ENCODE measurements at regions not wholly inside any gene's neighbourhood (a gene's known extent, or its start where the extent isn't known, plus 50 kb on each side); places are given as distances from the start of the nearest gene placed in this dataset.

- Mint-ChIP-seq H3K4me1 (no peaks in the 10 kb centered on the region), H3K27me3 (ENCODE audit: low read depth in 3 of 3) (peaks cover 0 to 6% (median 3%) of the 10 kb centered on the region in 3 donors), H3K27ac (no peak overlapping the region), H3K36me3 (no peaks in the 10 kb centered on the region), H3K9me3 (no peaks in the 10 kb centered on the region), H3K4me3 (no peak overlapping the region)
- no peak for DNase-seq
Observed at GRCh38 chr5:56313004-56313531, 79.9 kb upstream of the ANKRD55 start.

DNA sequence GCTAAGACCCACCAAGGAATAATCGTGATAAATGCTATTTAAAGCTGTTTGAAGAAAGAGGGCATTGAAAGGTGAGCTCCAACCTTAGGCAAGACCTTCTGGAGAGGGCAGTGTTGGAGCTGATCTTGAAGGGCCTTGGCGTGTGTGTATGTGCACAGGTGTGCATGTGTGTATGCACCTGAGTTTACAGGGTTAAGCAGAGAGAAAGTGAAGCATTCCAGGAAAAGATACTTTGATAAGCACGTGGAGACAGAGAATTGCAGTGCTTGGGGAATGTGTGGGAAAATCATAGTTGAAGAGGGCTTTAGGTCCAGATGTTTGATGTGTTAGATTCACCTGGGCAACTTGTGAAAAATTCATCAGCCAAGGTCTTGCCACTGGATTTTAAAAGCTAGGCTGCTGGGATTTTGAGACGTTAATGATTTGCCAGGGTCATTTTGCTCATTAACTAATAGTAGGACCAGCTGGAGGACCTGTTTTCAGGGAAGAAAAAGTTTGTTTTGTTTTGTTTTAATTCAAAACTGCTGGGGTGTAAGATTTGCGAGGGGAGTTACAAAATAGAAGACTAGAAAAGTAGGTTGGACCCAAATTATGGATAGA, 78.3 kb upstream of the ANKRD55 start:
- H3K4me1 Mint-ChIP-seq, result no peaks in the 10 kb centered on the region
- H3K4me3 Mint-ChIP-seq, result no peak overlapping the region
- H3K9me3 Mint-ChIP-seq, result no peaks in the 10 kb centered on the region
- no peaks in the 10 kb centered on the region for H3K36me3 Mint-ChIP-seq
- H3K27me3 Mint-ChIP-seq (ENCODE audit: low read depth in 3 of 3), result peaks cover 0 to 4% (median 3%) of the 10 kb centered on the region in 3 donors
- H3K27ac Mint-ChIP-seq, result no peak overlapping the region
- no peak for DNase-seq

DNA sequence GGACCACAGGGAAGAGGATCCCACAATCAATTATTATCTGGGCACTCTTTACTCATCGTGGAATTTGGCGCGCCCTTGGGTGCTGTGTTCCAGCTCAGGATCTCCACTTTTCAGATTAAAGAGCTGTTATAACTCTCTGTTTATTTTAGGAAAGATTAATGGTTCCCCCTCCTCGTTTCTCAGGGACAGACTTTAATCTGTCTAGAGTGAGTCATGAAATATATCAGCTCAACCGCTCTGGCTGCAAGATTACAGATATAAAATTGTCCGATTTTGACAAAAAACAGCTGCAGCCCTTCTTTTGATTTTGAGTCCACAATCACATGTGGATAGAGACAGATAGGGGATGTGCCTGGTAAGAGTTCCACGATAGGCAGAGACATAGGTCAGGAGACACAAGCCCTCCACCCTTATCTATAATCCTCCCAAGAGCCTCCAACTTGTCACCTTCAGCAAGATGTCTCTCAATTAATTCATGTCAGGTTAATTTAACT, 77.6 kb upstream of the ANKRD55 start:
- no peak overlapping the region for H3K27ac Mint-ChIP-seq

GRCh38 chr5:56309262-56309826, 76.2 kb upstream of the ANKRD55 start:
- Mint-ChIP-seq H3K27me3 (ENCODE audit: low read depth in 3 of 3) (peaks cover 2 to 4% (median 3%) of the 10 kb centered on the region in 3 donors), H3K9me3 (no peaks in the 10 kb centered on the region), H3K27ac (no peak overlapping the region), H3K4me3 (no peak overlapping the region), H3K4me1 (no peaks in the 10 kb centered on the region), H3K36me3 (no peaks in the 10 kb centered on the region)
- no peak for DNase-seq

More for the DNA sequence above, 77.6 kb upstream of the ANKRD55 start:
- Mint-ChIP-seq H3K36me3 (no peaks in the 10 kb centered on the region), H3K27me3 (ENCODE audit: low read depth in 3 of 3) (peaks cover 2 to 4% (median 3%) of the 10 kb centered on the region in 3 donors), H3K4me3 (no peak overlapping the region), H3K9me3 (no peaks in the 10 kb centered on the region), H3K4me1 (no peaks in the 10 kb centered on the region)
- no peak for DNase-seq

DNA sequence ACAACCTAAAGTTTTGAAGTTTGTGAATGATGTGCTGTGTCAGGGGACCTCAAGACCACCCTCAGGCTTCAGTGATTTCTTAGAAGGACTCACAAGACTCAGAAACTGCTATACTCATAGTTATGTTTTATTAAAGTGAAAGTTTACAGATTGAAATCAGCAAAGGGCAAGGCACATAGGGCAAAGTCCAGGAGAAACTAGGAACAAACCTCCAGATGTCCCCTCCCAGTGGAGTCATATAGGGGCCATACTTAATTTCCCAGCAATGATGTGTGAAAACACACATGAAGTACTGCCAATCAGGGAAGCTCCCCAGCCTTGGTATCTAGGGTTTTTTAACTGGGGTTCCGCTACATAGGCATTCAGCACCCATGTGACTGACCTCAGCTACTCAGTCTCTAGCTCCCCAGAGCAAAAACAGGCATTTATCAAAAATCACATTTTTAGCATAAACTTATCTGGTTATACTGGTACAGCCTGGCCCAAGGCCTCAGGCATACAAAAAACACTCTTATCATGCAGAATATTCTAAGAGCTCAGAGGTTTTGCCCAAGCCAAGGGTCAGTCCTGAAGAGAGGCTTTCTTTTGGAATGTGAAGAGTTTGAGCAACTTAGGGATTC, 74.7 kb upstream of the ANKRD55 start:
- no peak for DNase-seq
- Mint-ChIP-seq H3K27ac (no peak overlapping the region), H3K9me3 (no peaks in the 10 kb centered on the region), H3K4me3 (no peak overlapping the region), H3K4me1 (no peaks in the 10 kb centered on the region), H3K27me3 (ENCODE audit: low read depth in 3 of 3) (peaks cover 2 to 4% (median 3%) of the 10 kb centered on the region in 3 donors), H3K36me3 (no peaks in the 10 kb centered on the region)

DNA sequence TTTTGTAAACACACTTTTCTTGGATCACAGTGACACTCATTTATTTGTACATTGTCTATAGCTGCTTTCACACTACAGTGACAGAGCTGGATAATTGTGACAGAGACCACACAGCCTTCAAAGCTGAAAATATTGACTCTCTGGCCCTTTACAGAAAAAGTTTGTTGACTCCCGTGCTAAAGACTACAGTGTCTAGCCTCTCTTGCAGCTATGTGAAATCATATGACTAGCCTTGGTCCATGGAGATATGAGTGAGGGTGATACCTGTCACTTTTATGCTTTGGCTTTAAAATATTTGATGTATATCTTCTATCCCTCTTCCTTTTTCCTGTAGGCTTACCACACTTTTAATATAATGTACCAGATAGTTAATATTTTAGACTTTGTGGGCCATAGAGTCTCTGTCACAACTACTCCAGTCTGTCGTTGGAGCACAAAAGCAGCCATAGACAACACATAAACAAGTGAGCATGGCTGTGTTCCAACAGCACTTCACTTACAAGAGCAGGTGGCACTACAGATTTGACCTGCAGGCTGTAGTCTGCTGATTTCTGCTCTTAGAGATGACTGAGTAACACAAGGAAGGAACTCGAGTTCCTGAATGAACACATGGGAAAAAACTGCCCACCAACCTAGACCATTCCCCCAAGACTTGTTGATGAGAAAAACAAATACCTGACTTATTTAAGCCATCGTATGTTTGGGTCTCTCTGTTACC, 73.5 kb upstream of the ANKRD55 start:
- Mint-ChIP-seq H3K4me1 (no peaks in the 10 kb centered on the region), H3K4me3 (no peak overlapping the region)

DNA sequence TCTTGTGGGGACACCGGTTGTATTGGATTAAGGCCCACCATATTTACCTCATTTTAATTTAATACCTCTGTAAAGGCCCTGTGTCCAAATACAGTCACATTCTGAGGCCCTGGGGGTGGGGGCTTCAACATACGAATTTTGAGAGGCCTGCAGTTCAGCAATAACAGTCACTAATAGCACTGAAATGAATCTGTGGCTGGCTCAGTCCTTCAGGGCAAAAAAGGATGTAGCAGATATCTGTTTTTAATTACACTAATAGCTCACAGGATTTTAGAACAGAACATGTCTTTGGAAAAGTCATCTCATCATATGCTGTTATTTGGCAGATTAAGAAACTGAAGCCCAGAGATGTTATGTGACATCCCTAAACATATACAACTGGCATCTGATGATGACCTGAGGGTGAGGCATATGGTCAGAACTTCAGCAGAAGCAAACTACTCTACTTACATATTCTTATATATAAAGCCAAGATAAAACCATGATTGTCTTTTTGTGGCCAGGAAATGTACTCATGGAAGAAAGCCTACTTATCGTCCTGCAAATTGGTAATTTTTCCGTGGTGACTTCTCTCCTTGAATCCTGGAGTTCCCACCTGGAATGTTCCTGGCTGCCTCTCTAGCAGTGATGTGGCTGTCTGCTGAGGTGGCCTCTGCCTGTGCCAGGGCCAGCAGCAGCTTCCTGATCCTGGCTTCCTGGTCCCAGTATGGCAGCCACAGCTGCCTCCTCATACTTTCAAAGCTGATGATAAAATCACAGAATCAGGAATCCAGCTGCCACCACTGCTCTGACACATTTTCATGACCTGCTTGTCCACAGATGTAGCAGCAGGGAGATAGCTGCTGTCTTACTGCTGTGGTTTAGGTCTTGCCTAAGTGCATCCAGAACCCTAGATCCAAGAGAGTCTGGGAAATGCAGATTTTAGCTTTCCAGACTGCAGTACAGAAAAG, 72.1 kb upstream of the ANKRD55 start:
- Mint-ChIP-seq H3K4me3 (no peak overlapping the region), H3K9me3 (no peaks in the 10 kb centered on the region), H3K4me1 (no peaks in the 10 kb centered on the region), H3K27ac (no peak overlapping the region), H3K27me3 (ENCODE audit: low read depth in 3 of 3) (peaks cover 1 to 4% (median 2%) of the 10 kb centered on the region in 3 donors), H3K36me3 (no peaks in the 10 kb centered on the region)
- DNase-seq, result no peak

More for the DNA sequence above, 73.5 kb upstream of the ANKRD55 start:
- H3K36me3 Mint-ChIP-seq, result no peaks in the 10 kb centered on the region
- H3K27me3 Mint-ChIP-seq (ENCODE audit: low read depth in 3 of 3), result peaks cover 2 to 4% (median 3%) of the 10 kb centered on the region in 3 donors
- H3K27ac Mint-ChIP-seq, result no peak overlapping the region
- no peak for DNase-seq
- H3K9me3 Mint-ChIP-seq, result no peaks in the 10 kb centered on the region

DNA sequence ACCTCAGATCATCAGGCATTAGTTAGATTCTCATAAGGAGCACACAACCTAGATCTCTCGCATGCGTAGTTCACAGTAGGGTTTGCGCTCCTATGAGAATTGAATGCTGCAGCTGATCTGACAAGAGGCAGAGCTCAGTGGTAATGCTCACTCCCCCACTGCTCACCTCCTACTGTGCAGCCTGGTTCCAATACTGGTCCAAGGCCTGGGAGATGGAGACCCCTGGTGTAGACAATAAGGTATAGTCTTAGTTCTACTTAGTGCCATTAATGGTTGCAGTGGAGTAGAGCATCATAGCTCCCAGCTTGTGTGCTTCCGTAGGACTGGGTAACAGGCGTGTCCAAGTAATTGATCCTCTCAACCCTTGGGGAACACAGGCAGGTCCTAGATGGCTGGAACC, 70.4 kb upstream of the ANKRD55 start:
- no peak for DNase-seq
- Mint-ChIP-seq H3K4me1 (no peaks in the 10 kb centered on the region), H3K36me3 (no peaks in the 10 kb centered on the region), H3K9me3 (no peaks in the 10 kb centered on the region), H3K27me3 (ENCODE audit: low read depth in 3 of 3) (peaks cover 0 to 2% (median 0%) of the 10 kb centered on the region in 3 donors), H3K4me3 (no peak overlapping the region), H3K27ac (no peak overlapping the region)

GRCh38 chr5:56302027-56302426, 68.9 kb upstream of the ANKRD55 start:
- H3K27me3 Mint-ChIP-seq (ENCODE audit: low read depth in 3 of 3), result peaks cover 0 to 2% (median 0%) of the 10 kb centered on the region in 3 donors
- H3K27ac Mint-ChIP-seq, result no peak overlapping the region
- DNase-seq, result no peak
- H3K36me3 Mint-ChIP-seq, result no peaks in the 10 kb centered on the region
- H3K4me1 Mint-ChIP-seq, result no peaks in the 10 kb centered on the region
- H3K4me3 Mint-ChIP-seq, result no peak overlapping the region
- no peaks in the 10 kb centered on the region for H3K9me3 Mint-ChIP-seq

DNA sequence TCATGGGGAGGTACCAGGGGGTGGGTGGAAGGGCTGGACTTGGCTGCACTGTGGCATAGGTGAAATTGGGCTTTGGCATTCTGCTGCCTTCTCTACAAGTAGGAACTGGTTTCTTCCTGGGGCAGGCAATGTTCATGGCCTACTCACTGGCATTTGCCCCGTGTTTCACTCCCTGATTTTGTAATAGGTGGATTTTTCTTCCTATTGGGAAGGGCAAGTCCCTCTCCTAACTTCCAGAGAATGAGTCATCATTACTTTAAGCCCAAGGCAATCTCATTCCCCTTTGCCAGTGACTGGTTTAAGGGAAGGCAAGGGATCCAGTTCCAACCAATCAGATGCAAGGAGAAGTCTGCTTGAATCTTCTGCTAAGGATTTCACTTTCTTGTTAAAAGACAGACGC, 67.9 kb upstream of the ANKRD55 start:
- Mint-ChIP-seq H3K4me3 (no peak overlapping the region), H3K27ac (no peak overlapping the region)
- DNase-seq, result no peak

DNA sequence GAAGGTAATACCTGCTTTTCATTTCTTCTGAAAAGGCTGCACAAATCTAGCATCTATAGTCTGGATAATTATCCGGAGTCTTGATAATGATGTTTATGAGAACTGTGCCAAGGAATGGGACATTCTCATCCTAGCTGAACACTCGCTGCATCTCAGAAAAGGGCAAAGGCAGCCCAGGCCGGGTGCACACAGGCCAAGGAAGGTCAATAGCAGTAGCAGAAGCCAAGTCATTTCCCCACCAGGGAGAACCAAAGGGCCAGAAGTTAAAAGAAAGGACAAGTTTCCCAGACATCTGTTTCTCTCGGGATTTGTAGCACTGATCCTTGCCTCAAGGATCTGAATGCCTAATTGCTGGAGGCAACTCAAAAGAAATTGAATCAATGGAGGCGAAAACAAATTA, 66.1 kb upstream of the ANKRD55 start:
- Mint-ChIP-seq H3K9me3 (peaks cover 0 to 1% (median 0%) of the 10 kb centered on the region in 6 donors), H3K4me1 (no peaks in the 10 kb centered on the region), H3K27ac (no peak overlapping the region), H3K27me3 (ENCODE audit: low read depth in 3 of 3) (no peaks in the 10 kb centered on the region), H3K4me3 (no peak overlapping the region), H3K36me3 (no peaks in the 10 kb centered on the region)
- DNase-seq, result no peak

More for the DNA sequence above, 67.9 kb upstream of the ANKRD55 start:
- Mint-ChIP-seq H3K36me3 (no peaks in the 10 kb centered on the region), H3K9me3 (peaks cover 0 to 1% (median 0%) of the 10 kb centered on the region in 6 donors), H3K4me1 (no peaks in the 10 kb centered on the region), H3K27me3 (ENCODE audit: low read depth in 3 of 3) (peaks cover 0 to 2% (median 0%) of the 10 kb centered on the region in 3 donors)

- Mint-ChIP-seq H3K4me1 (no peaks in the 10 kb centered on the region), H3K9me3 (peaks cover 0 to 1% (median 0%) of the 10 kb centered on the region in 6 donors), H3K27me3 (ENCODE audit: low read depth in 3 of 3) (no peaks in the 10 kb centered on the region), H3K27ac (no peak overlapping the region), H3K36me3 (no peaks in the 10 kb centered on the region), H3K4me3 (no peak overlapping the region)
- DNase-seq, result no peak
Observed at GRCh38 chr5:56298336-56299090, 65.4 kb upstream of the ANKRD55 start.

All from immature natural killer cell (primary cell).